ENCODE measurements at regions not wholly inside any gene's neighbourhood (a gene's known extent, or its start where the extent isn't known, plus 50 kb on each side); places are given as distances from the start of the nearest gene placed in this dataset.

DNA sequence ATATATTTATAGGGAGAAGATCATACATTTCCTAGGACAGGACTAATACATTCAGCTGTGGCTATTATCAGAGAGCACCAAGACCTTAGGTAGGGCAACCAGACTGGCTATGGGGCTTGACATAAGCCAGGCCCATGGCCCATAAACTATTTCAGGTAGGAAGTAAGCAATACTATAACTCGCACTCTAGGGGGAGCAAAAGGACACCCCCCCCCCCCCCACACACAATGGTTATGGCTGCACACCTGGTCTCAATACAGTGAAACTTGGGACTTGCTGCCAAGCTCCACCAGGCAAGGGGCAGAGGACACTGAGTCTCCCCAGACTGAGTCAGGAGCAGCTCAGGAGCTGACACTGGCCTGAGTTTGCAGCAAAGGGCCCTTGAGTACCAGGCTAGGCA, 348.9 kb upstream of the ASIC2 start:
- TF ChIP-seq, protein P1, sequence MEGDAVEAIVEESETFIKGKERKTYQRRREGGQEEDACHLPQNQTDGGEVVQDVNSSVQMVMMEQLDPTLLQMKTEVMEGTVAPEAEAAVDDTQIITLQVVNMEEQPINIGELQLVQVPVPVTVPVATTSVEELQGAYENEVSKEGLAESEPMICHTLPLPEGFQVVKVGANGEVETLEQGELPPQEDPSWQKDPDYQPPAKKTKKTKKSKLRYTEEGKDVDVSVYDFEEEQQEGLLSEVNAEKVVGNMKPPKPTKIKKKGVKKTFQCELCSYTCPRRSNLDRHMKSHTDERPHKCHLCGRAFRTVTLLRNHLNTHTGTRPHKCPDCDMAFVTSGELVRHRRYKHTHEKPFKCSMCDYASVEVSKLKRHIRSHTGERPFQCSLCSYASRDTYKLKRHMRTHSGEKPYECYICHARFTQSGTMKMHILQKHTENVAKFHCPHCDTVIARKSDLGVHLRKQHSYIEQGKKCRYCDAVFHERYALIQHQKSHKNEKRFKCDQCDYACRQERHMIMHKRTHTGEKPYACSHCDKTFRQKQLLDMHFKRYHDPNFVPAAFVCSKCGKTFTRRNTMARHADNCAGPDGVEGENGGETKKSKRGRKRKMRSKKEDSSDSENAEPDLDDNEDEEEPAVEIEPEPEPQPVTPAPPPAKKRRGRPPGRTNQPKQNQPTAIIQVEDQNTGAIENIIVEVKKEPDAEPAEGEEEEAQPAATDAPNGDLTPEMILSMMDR (conservative IDR thresholded peaks at IDR 0.05), result peak; percentile 27
- TF ChIP-seq ZFX (IDR thresholded peaks at IDR 0.05), result no peak
